ENCODE measurements at regions not wholly inside any gene's neighbourhood (a gene's known extent, or its start where the extent isn't known, plus 50 kb on each side); places are given as distances from the start of the nearest gene placed in this dataset.

DNA sequence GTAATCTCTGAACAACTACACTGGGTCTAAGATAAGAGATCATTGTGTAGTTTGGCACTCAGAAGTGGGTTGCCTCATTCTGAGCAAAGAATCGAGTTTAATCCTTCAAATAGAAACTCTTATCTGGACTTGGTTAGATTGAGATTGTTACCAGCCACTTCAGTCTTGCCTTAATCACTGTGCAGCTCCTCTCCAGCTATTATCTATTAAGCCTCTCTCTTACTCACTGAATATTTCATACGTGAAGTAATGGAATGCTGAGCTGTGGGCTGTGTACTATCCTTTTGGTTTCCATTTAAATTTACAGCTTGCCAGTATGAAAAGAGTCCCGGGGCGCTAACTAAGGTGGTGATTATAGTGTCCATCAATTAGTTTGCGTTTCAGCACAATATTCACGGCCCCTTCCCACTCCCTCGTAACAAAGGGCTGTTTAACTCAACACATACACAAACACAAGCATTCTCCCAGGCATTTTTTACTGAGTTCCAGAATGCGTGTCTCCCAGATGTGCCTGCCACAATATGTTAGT is 65.7 kb upstream of the NCKAP5 start:
- no peaks in the 10 kb centered on the region for H3K9me3 ChIP-seq (ENCODE audit: low read length)
- H3K4me3 ChIP-seq (ENCODE audit: low read depth, low read length, poor library complexity, severe bottlenecking): no peak overlapping the region
- no peak overlapping the region for H2AFZ ChIP-seq (ENCODE audit: low read length)
- no peaks in the 10 kb centered on the region for H3K4me1 ChIP-seq (ENCODE audit: insufficient read depth, low read length, poor library complexity, severe bottlenecking)
- ChIA-PET POLR2A (no interaction called here), CTCF (ENCODE audit: unreplicated experiment) (no interaction called here)
- no peak overlapping the region for H3K4me2 ChIP-seq (ENCODE audit: low read length)
- intact Hi-C loops (cut with micrococcal nuclease; ENCODE audit: unreplicated experiment): no loop called here
- no peaks in the 10 kb centered on the region for H3K9me2 ChIP-seq (ENCODE audit: insufficient read depth, low read length)
- no peaks in the 10 kb centered on the region for H4K20me1 ChIP-seq (ENCODE audit: insufficient read depth, low read length)
- no peak overlapping the region for H3K27ac ChIP-seq (ENCODE audit: low read depth, low read length, poor library complexity, severe bottlenecking)
- BruUV-seq (replicated peaks): no TSS peak
- no peaks in the 10 kb centered on the region for H3K79me2 ChIP-seq (ENCODE audit: insufficient read depth, low read depth, low read length)
- TF ChIP-seq, protein P1, sequence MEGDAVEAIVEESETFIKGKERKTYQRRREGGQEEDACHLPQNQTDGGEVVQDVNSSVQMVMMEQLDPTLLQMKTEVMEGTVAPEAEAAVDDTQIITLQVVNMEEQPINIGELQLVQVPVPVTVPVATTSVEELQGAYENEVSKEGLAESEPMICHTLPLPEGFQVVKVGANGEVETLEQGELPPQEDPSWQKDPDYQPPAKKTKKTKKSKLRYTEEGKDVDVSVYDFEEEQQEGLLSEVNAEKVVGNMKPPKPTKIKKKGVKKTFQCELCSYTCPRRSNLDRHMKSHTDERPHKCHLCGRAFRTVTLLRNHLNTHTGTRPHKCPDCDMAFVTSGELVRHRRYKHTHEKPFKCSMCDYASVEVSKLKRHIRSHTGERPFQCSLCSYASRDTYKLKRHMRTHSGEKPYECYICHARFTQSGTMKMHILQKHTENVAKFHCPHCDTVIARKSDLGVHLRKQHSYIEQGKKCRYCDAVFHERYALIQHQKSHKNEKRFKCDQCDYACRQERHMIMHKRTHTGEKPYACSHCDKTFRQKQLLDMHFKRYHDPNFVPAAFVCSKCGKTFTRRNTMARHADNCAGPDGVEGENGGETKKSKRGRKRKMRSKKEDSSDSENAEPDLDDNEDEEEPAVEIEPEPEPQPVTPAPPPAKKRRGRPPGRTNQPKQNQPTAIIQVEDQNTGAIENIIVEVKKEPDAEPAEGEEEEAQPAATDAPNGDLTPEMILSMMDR (conservative IDR thresholded peaks at IDR 0.05; ENCODE audit: low read length): no peak
- no peak for TF ChIP-seq EZH2phosphoT487 (IDR thresholded peaks at IDR 0.05; ENCODE audit: borderline replicate concordance, low read depth, low read length)
- H3K36me3 ChIP-seq (ENCODE audit: insufficient read depth, low read length): no peaks in the 10 kb centered on the region
- no peak for DNase-seq (ENCODE audit: low spot score)

DNA sequence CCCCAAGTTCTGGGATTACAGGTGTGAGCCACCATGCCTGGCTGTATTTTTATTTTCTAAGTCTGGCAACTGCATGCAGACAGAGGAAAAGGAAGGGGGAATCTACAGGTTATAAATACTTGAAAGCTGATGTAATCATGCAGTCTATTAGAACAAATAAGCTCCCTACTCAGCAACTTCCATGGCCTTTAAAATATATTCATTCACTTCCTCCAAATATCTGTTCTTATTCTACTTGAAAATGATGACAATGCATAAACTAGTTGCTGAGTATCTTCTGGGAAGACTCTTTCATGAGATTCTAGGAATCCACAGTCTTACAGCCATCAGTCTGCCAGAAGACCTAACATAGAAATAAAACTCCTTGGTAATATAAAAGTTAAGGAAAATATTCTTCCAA is 66.9 kb upstream of the NCKAP5 start:
- TF ChIP-seq, protein P1 (conservative IDR thresholded peaks at IDR 0.05; ENCODE audit: low read length): no peak
- no peak for TF ChIP-seq EZH2phosphoT487 (IDR thresholded peaks at IDR 0.05; ENCODE audit: borderline replicate concordance, low read depth, low read length)
- Histone ChIP-seq H3K9me3 (ENCODE audit: low read length) (no peaks in the 10 kb centered on the region), H3K4me2 (ENCODE audit: low read length) (no peak overlapping the region), H2AFZ (ENCODE audit: low read length) (no peak overlapping the region), H3K4me1 (ENCODE audit: insufficient read depth, low read length, poor library complexity, severe bottlenecking) (no peaks in the 10 kb centered on the region), H3K27ac (ENCODE audit: low read depth, low read length, poor library complexity, severe bottlenecking) (no peak overlapping the region), H4K20me1 (ENCODE audit: insufficient read depth, low read length) (no peaks in the 10 kb centered on the region), H3K9me2 (ENCODE audit: insufficient read depth, low read length) (no peaks in the 10 kb centered on the region), H3K79me2 (ENCODE audit: insufficient read depth, low read depth, low read length) (no peaks in the 10 kb centered on the region), H3K4me3 (ENCODE audit: low read depth, low read length, poor library complexity, severe bottlenecking) (no peak overlapping the region), H3K36me3 (ENCODE audit: insufficient read depth, low read length) (no peaks in the 10 kb centered on the region)
- intact Hi-C loops (cut with micrococcal nuclease; ENCODE audit: unreplicated experiment): no loop called here
- no peak for DNase-seq (ENCODE audit: low spot score)
- ChIA-PET CTCF (ENCODE audit: unreplicated experiment) (no interaction called here), POLR2A (interaction anchor here (0.6 to 1.2 kb wide), 3 partner anchors 8 to 715 kb away, joined by 3 read pairs; no protein-coding TSS in a partner anchor)
- BruUV-seq (replicated peaks): no TSS peak

DNA sequence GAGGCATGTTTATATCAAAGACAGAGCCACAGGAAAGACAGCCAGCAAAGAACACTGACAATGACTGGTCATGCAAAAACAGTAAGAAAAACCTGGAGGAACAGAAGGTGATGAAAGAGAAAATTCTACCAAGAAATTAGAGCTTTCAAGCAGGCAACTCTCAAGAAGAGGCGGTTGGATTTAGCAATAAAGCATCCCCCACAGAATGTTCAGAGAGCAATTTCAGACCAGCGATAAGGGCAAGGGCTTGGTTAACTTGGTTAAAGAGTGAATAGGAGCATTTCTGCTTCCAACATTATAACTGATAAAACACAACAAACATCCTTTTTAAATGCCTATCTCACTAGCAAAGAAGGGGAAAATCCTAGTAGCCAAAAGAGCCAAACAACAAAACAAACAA is 68.0 kb upstream of the NCKAP5 start:
- no peaks in the 10 kb centered on the region for H3K36me3 ChIP-seq (ENCODE audit: insufficient read depth, low read length)
- BruUV-seq (replicated peaks): no TSS peak
- intact Hi-C loops (cut with micrococcal nuclease; ENCODE audit: unreplicated experiment): no loop called here
- H2AFZ ChIP-seq (ENCODE audit: low read length): no peak overlapping the region
- ChIA-PET CTCF (ENCODE audit: unreplicated experiment) (no interaction called here), POLR2A (interaction anchor here (0.6 to 1.2 kb wide), 2 partner anchors 9 to 29 kb away, joined by 3 to 4 read pairs; no protein-coding TSS in a partner anchor)
- no peaks in the 10 kb centered on the region for H3K4me1 ChIP-seq (ENCODE audit: insufficient read depth, low read length, poor library complexity, severe bottlenecking)
- no peaks in the 10 kb centered on the region for H3K9me3 ChIP-seq (ENCODE audit: low read length)
- no peaks in the 10 kb centered on the region for H4K20me1 ChIP-seq (ENCODE audit: insufficient read depth, low read length)
- no peak for TF ChIP-seq EZH2phosphoT487 (IDR thresholded peaks at IDR 0.05; ENCODE audit: borderline replicate concordance, low read depth, low read length)
- TF ChIP-seq, protein P1 (conservative IDR thresholded peaks at IDR 0.05; ENCODE audit: low read length): no peak
- H3K4me3 ChIP-seq (ENCODE audit: low read depth, low read length, poor library complexity, severe bottlenecking): no peak overlapping the region
- no peak for DNase-seq (ENCODE audit: low spot score)
- no peaks in the 10 kb centered on the region for H3K79me2 ChIP-seq (ENCODE audit: insufficient read depth, low read depth, low read length)
- H3K4me2 ChIP-seq (ENCODE audit: low read length): no peak overlapping the region
- no peak overlapping the region for H3K27ac ChIP-seq (ENCODE audit: low read depth, low read length, poor library complexity, severe bottlenecking)
- no peaks in the 10 kb centered on the region for H3K9me2 ChIP-seq (ENCODE audit: insufficient read depth, low read length)
